ENCODE measurements at regions not wholly inside any gene's neighbourhood (a gene's known extent, or its start where the extent isn't known, plus 50 kb on each side); places are given as distances from the start of the nearest gene placed in this dataset.

DNA sequence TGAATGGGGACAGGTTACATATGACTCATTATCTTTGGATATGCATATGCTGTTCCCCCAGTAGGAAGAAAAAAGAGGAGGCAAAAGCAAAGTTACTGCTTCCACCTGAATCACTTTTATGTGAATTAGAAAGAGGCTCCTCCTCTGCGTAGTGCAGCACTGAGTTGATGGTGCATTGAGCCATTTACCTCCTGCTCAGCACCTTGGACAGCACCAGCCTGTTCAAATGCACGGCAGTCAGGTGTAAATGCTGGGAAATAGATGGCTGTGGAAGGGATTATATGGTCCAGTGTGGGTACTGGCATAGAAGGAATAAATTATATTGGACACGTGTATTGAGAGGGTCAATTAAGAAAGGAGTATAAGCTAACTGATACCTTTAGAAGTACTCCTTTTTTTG is 541.9 kb upstream of the SEL1L start:
- TF ChIP-seq, protein P1, sequence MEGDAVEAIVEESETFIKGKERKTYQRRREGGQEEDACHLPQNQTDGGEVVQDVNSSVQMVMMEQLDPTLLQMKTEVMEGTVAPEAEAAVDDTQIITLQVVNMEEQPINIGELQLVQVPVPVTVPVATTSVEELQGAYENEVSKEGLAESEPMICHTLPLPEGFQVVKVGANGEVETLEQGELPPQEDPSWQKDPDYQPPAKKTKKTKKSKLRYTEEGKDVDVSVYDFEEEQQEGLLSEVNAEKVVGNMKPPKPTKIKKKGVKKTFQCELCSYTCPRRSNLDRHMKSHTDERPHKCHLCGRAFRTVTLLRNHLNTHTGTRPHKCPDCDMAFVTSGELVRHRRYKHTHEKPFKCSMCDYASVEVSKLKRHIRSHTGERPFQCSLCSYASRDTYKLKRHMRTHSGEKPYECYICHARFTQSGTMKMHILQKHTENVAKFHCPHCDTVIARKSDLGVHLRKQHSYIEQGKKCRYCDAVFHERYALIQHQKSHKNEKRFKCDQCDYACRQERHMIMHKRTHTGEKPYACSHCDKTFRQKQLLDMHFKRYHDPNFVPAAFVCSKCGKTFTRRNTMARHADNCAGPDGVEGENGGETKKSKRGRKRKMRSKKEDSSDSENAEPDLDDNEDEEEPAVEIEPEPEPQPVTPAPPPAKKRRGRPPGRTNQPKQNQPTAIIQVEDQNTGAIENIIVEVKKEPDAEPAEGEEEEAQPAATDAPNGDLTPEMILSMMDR (IDR thresholded peaks at IDR 0.05), result no peak
- TF ChIP-seq POLR2A (IDR thresholded peaks at IDR 0.05) (no peak), POLR2AphosphoS5 (IDR thresholded peaks at IDR 0.05) (no peak), EP300 (IDR thresholded peaks at IDR 0.05; ENCODE audit: low read depth) (no peak)

Measured in transverse colon (tissue), 4 donors.